ENCODE measurements at regions not wholly inside any gene's neighbourhood (a gene's known extent, or its start where the extent isn't known, plus 50 kb on each side); places are given as distances from the start of the nearest gene placed in this dataset.

DNA sequence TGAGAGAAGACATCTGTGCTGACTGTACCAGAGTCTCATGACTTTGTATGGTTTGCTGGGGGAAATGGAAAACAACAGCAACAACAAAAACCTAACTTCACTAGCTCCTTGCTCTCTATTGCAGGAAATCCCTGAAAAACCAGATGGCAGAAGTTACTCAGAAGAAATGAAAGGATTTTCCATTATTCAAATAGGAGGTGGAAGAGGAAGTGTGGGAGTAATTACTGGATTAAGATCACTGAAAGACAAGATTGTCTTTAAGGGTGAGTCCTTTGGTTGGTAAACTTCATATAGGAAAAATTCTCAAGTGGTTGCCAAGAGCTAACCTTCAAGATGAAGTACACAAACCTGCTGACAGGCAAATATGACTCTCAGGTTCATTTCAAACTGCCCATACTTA lies 391.9 kb upstream of the ATP2B1 start:
- intact Hi-C loops (cut with micrococcal nuclease) = loop anchor here (5.0 kb wide), 3 partner anchors 238 to 1083 kb away; no protein-coding TSS in a partner anchor
- ChIA-PET CTCF (interaction anchor here (8.0 kb wide), 1 partner anchor 556 kb away, joined by 57 read pairs; no protein-coding TSS in a partner anchor), POLR2A (no interaction called here)
- Mint-ChIP-seq H3K4me3 (no peak overlapping the region), H3K27me3 (peaks cover 4 to 12% (median 8%) of the 10 kb centered on the region in 5 donors), H3K36me3 (no peaks in the 10 kb centered on the region), H3K27ac (peak overlapping the region in 1 of 9 donors; percentile 9), H3K9me3 (peaks cover 0 to 1% (median 0%) of the 10 kb centered on the region in 11 donors), H3K4me1 (peaks cover 5 to 15% (median 9%) of the 10 kb centered on the region in 7 donors)
- H3K36me3 ChIP-seq (ENCODE audit: control insufficient read depth in 2 of 3, insufficient read depth in 3 of 3, low read length in 3 of 3) = no peaks in the 10 kb centered on the region
- H3K9me3 ChIP-seq (ENCODE audit: control insufficient read depth in 2 of 3, low read length in 3 of 3) = no peaks in the 10 kb centered on the region
- DNase-seq = no peak
- ATAC-seq = no peak
- no peak overlapping the region for H3K27ac ChIP-seq (ENCODE audit: low read depth, low read length)
- H3K27me3 ChIP-seq (ENCODE audit: control insufficient read depth in 2 of 2, insufficient read depth in 2 of 2, low read length in 2 of 2) = no peaks in the 10 kb centered on the region
- H3K4me3 ChIP-seq (ENCODE audit: low read length) = no peak overlapping the region
- no peaks in the 10 kb centered on the region for H3K4me1 ChIP-seq (ENCODE audit: control insufficient read depth in 2 of 2, insufficient read depth in 2 of 2, low read length in 2 of 2)

DNA sequence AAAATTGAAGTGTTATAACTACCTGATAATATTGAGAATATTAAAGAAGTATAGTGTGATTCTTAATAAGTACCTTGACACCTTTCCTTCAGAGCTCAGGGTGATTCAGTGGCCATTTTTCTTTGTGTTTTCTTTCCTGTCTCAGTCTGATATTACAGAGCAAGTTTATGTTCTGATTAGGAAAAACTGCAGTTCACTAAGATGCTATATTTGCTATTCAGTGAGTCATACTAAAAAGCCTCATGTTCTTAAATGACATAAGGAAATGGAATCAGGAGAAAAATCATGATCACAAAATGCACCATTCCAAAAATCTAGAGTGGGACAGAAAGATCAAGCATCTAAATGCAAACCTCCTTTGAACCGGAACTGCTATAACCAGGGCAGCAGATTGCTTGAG lies 390.6 kb upstream of the ATP2B1 start:
- Histone ChIP-seq H3K4me1 (ENCODE audit: control insufficient read depth in 2 of 2, insufficient read depth in 2 of 2, low read length in 2 of 2) (no peaks in the 10 kb centered on the region), H3K36me3 (ENCODE audit: control insufficient read depth in 2 of 3, insufficient read depth in 3 of 3, low read length in 3 of 3) (no peaks in the 10 kb centered on the region), H3K27ac (ENCODE audit: low read depth, low read length) (no peak overlapping the region), H3K27me3 (ENCODE audit: control insufficient read depth in 2 of 2, insufficient read depth in 2 of 2, low read length in 2 of 2) (no peaks in the 10 kb centered on the region), H3K4me3 (ENCODE audit: low read length) (no peak overlapping the region), H3K9me3 (ENCODE audit: control insufficient read depth in 2 of 3, low read length in 3 of 3) (no peaks in the 10 kb centered on the region)
- intact Hi-C loops (cut with micrococcal nuclease) = loop anchor here in 1 of 2 donors (10.0 kb wide), 1 partner anchor 234 kb away; no protein-coding TSS in a partner anchor
- Mint-ChIP-seq H3K36me3 (no peaks in the 10 kb centered on the region), H3K4me1 (peaks cover 5 to 15% (median 9%) of the 10 kb centered on the region in 7 donors), H3K27ac (no peak overlapping the region), H3K9me3 (peaks cover 0 to 1% (median 0%) of the 10 kb centered on the region in 11 donors), H3K4me3 (no peak overlapping the region), H3K27me3 (peaks cover 4 to 8% (median 6%) of the 10 kb centered on the region in 5 donors)
- ChIA-PET CTCF (no interaction called here), POLR2A (no interaction called here)
- no peak for DNase-seq
- ATAC-seq = no peak

DNA sequence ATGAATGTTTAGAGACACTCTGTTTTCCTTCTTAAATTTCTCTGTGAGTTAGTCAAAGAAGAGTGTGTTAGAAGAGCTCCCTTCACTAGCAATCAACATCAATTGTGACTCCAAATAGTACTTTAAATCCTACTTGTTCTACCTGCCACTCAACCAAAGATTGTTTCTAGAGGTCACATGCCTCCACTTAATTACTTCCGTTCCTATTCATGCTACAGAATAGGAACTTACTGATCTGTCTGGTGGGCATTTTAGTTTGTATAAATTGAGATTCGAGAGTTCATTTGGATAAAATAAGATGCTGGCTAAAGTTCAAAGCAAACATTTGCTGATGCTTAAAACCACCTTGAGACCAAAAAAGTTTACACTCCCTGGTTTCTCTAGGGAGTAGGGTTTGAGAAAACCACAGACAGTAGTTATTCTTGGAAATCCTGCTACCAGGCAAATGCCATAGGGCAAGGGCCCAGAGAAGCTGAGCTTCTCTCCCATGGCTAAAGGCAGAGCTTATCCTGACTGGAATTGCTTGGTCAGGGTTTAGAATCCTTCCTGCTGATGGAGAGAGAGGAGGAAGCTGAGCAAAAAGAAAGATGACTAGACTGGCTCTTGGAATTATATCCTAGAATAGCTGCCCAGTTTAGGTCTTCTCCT lies 389.6 kb upstream of the ATP2B1 start:
- no peaks in the 10 kb centered on the region for H3K27me3 ChIP-seq (ENCODE audit: control insufficient read depth in 2 of 2, insufficient read depth in 2 of 2, low read length in 2 of 2)
- peaks cover 0 to 1% (median 0%) of the 10 kb centered on the region in 11 donors for H3K9me3 Mint-ChIP-seq
- H3K9me3 ChIP-seq (ENCODE audit: control insufficient read depth in 2 of 3, low read length in 3 of 3) = no peaks in the 10 kb centered on the region
- no peak for DNase-seq
- CTCF ChIA-PET = no interaction called here
- H3K4me3 Mint-ChIP-seq = no peak overlapping the region
- ATAC-seq = no peak
- no peak overlapping the region for H3K4me3 ChIP-seq (ENCODE audit: low read length)
- H3K27ac ChIP-seq (ENCODE audit: low read depth, low read length) = no peak overlapping the region
- H3K4me1 ChIP-seq (ENCODE audit: control insufficient read depth in 2 of 2, insufficient read depth in 2 of 2, low read length in 2 of 2) = no peaks in the 10 kb centered on the region
- H3K27me3 Mint-ChIP-seq = peaks cover 1 to 4% (median 3%) of the 10 kb centered on the region in 5 donors
- POLR2A ChIA-PET = interaction anchor here (0.6 kb wide), 1 partner anchor 323 kb away, joined by 3 read pairs; no protein-coding TSS in a partner anchor
- H3K36me3 Mint-ChIP-seq = no peaks in the 10 kb centered on the region
- H3K4me1 Mint-ChIP-seq = peaks cover 4 to 15% (median 8%) of the 10 kb centered on the region in 7 donors
- intact Hi-C loops (cut with micrococcal nuclease) = loop anchor here in 1 of 2 donors (10.0 kb wide), 1 partner anchor 233 kb away; no protein-coding TSS in a partner anchor
- no peaks in the 10 kb centered on the region for H3K36me3 ChIP-seq (ENCODE audit: control insufficient read depth in 2 of 3, insufficient read depth in 3 of 3, low read length in 3 of 3)
- peak overlapping the region in 1 of 9 donors; percentile 14 for H3K27ac Mint-ChIP-seq

DNA sequence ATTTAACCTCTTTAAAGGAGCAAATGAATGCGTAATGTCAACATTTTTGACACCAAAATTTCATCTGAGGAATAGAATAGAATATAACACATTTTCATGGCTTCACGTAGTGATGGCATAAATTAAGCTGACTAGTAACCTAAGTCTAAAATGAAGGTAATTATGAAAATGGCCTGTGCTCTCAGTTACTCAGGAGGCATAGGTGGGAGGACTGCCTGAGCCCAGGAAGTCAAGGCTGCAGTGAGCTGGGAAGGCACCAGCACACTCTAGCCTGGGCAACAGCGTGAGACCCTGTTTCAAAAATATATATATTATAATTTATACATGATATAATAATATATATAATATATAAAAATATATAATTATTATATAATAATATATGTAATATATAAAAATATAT lies 383.2 kb upstream of the ATP2B1 start:
- H3K4me1 Mint-ChIP-seq = peaks cover 0 to 16% (median 5%) of the 10 kb centered on the region in 7 donors
- no peak for ATAC-seq
- no peak for DNase-seq
- Histone ChIP-seq H3K4me1 (ENCODE audit: control insufficient read depth in 2 of 2, insufficient read depth in 2 of 2, low read length in 2 of 2) (no peaks in the 10 kb centered on the region), H3K27ac (ENCODE audit: low read depth, low read length) (no peak overlapping the region), H3K36me3 (ENCODE audit: control insufficient read depth in 2 of 3, insufficient read depth in 3 of 3, low read length in 3 of 3) (no peaks in the 10 kb centered on the region), H3K4me3 (ENCODE audit: low read length) (no peak overlapping the region), H3K9me3 (ENCODE audit: control insufficient read depth in 2 of 3, low read length in 3 of 3) (no peaks in the 10 kb centered on the region), H3K27me3 (ENCODE audit: control insufficient read depth in 2 of 2, insufficient read depth in 2 of 2, low read length in 2 of 2) (no peaks in the 10 kb centered on the region)
- no peaks in the 10 kb centered on the region for H3K27me3 Mint-ChIP-seq
- H3K9me3 Mint-ChIP-seq = peaks cover 0 to 2% (median 0%) of the 10 kb centered on the region in 11 donors
- no peaks in the 10 kb centered on the region for H3K36me3 Mint-ChIP-seq
- ChIA-PET POLR2A (no interaction called here), CTCF (interaction anchor here (0.5 kb wide), 1 partner anchor 248 kb away, joined by 3 read pairs; no protein-coding TSS in a partner anchor)
- no peak overlapping the region for H3K27ac Mint-ChIP-seq
- H3K4me3 Mint-ChIP-seq = no peak overlapping the region
- intact Hi-C loops (cut with micrococcal nuclease) = loop anchor here in 1 of 2 donors (1.0 to 10.0 kb wide), 3 partner anchors 144 to 1050 kb away; no protein-coding TSS in a partner anchor

DNA sequence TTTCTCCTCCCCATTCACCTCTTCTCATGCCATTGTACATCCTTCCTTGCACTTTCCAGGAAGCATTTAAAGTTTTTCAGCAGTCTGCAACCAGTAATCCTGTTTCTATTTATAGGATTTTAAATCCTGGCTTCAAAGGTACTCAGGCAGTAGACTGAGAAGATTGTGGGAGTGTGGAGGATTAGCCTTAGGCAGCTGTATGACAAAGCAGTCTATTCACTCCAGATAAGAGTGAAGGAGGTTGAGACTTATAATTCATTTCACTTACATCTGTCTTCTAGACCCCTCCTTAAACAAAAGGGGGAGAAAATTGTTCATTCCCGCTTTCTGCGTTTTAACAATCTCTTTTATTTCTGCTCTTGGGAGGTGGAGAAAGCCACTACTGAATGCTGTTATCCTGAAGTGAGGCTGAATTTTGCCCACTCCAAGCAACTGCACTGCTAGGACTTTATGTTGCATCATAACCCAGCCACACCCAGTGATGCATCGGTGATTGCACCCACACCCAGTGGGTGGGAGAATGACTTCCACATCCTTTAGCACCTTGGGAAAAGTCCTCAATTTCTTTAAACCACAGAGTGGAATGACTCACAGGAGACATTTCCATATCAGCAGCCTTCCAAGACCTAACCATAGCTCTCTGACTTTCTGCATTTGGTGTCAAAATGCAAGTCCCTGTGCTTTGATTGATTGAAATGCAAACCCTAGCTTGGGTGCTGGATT lies 382.5 kb upstream of the ATP2B1 start:
- no peak overlapping the region for H3K27ac ChIP-seq (ENCODE audit: low read depth, low read length)
- H3K27ac Mint-ChIP-seq = no peak overlapping the region
- ChIA-PET POLR2A (no interaction called here), CTCF (no interaction called here)
- H3K27me3 Mint-ChIP-seq = no peaks in the 10 kb centered on the region
- H3K4me1 ChIP-seq (ENCODE audit: control insufficient read depth in 2 of 2, insufficient read depth in 2 of 2, low read length in 2 of 2) = no peaks in the 10 kb centered on the region
- H3K4me3 Mint-ChIP-seq = no peak overlapping the region
- intact Hi-C loops (cut with micrococcal nuclease) = loop anchor here in 1 of 2 donors (1.0 to 10.0 kb wide), 3 partner anchors 143 to 1049 kb away; no protein-coding TSS in a partner anchor
- H3K9me3 ChIP-seq (ENCODE audit: control insufficient read depth in 2 of 3, low read length in 3 of 3) = no peaks in the 10 kb centered on the region
- DNase-seq (peak in 1 of 9 donors; percentile 36), ATAC-seq (peak; percentile 76)
- no peaks in the 10 kb centered on the region for H3K36me3 Mint-ChIP-seq
- no peaks in the 10 kb centered on the region for H3K36me3 ChIP-seq (ENCODE audit: control insufficient read depth in 2 of 3, insufficient read depth in 3 of 3, low read length in 3 of 3)
- H3K27me3 ChIP-seq (ENCODE audit: control insufficient read depth in 2 of 2, insufficient read depth in 2 of 2, low read length in 2 of 2) = no peaks in the 10 kb centered on the region
- no peak overlapping the region for H3K4me3 ChIP-seq (ENCODE audit: low read length)
- H3K9me3 Mint-ChIP-seq = peaks cover 0 to 2% (median 0%) of the 10 kb centered on the region in 11 donors
- peaks cover 0 to 16% (median 5%) of the 10 kb centered on the region in 7 donors for H3K4me1 Mint-ChIP-seq

DNA sequence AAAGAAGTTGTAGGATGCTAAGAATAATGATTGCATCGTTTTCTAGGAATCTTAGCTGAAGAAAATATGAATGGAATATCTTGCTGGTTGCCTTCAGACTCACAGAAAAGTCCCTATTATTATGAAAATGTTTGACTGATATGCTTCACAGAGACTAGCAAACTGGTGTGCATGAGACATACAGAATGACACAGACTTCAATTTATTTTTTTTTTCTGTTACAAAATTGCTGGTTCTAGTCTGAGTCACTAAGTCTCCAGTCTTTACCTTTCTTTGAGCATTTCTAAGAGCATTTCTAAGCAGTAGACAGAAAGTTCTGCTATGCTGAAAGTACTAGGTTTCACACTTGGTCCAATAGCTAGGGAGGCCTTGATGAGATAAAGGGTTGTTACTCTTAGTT lies 377.6 kb upstream of the ATP2B1 start:
- DNase-seq (no peak), ATAC-seq (no peak)
- Mint-ChIP-seq H3K4me3 (no peak overlapping the region), H3K27ac (no peak overlapping the region), H3K9me3 (peaks cover 0 to 2% (median 0%) of the 10 kb centered on the region in 11 donors), H3K27me3 (no peaks in the 10 kb centered on the region), H3K36me3 (no peaks in the 10 kb centered on the region), H3K4me1 (peaks cover 0 to 11% (median 7%) of the 10 kb centered on the region in 7 donors)
- ChIA-PET POLR2A (no interaction called here), CTCF (no interaction called here)
- Histone ChIP-seq H3K27me3 (ENCODE audit: control insufficient read depth in 2 of 2, insufficient read depth in 2 of 2, low read length in 2 of 2) (no peaks in the 10 kb centered on the region), H3K9me3 (ENCODE audit: control insufficient read depth in 2 of 3, low read length in 3 of 3) (no peaks in the 10 kb centered on the region), H3K27ac (ENCODE audit: low read depth, low read length) (no peak overlapping the region), H3K4me1 (ENCODE audit: control insufficient read depth in 2 of 2, insufficient read depth in 2 of 2, low read length in 2 of 2) (no peaks in the 10 kb centered on the region), H3K36me3 (ENCODE audit: control insufficient read depth in 2 of 3, insufficient read depth in 3 of 3, low read length in 3 of 3) (no peaks in the 10 kb centered on the region), H3K4me3 (ENCODE audit: low read length) (no peak overlapping the region)
- intact Hi-C loops (cut with micrococcal nuclease) = loop anchor here in 1 of 2 donors (10.0 kb wide), 1 partner anchor 111 kb away; no protein-coding TSS in a partner anchor

Data from naive thymus-derived CD4-positive, alpha-beta T cell (primary cell).